Upper lobe of right lung (tissue), 1 donor: ENCODE measurements at regions not wholly inside any gene's neighbourhood (a gene's known extent, or its start where the extent isn't known, plus 50 kb on each side); places are given as distances from the start of the nearest gene placed in this dataset.

Source experiments
- ATAC-seq: fragments of 200-7000 bp; cut with Tn5 transposase; one replicate; pipeline ENCODE4 v1.9.1; 2020; ENCODE audit warnings: mild to moderate bottlenecking, moderate library complexity
- DNase-seq: peaks from one replicate; pipeline ENCODE4 v3.0.0-alpha.2; 2020
- H3K27ac ChIP-seq: fragments of 200-600 bp; one replicate; pipeline ENCODE4 v1.8.0; 2022
- H3K27me3 ChIP-seq: fragments of 200-600 bp; one replicate; pipeline ENCODE4 v1.8.0; 2022; ENCODE audit warnings: mild to moderate bottlenecking
- H3K36me3 ChIP-seq: fragments of 200-600 bp; one replicate; pipeline ENCODE4 v1.8.0; 2022
- H3K4me1 ChIP-seq: fragments of 200-600 bp; one replicate; pipeline ENCODE4 v1.8.0; 2022
- H3K4me3 ChIP-seq: fragments of 200-600 bp; one replicate; pipeline ENCODE4 v1.8.0; 2022; ENCODE audit warnings: mild to moderate bottlenecking
- H3K9me3 ChIP-seq: fragments of 200-600 bp; one replicate; pipeline ENCODE4 v1.8.0; 2022
- intact Hi-C: fragments of 100-400 bp; cut with DNase I; formaldehyde crosslinking; loops from one replicate; pipeline ENCODE4 v1.11.0; 2022
- TF ChIP-seq, protein P1 (sequence below): fragments of 200-600 bp; IDR thresholded peaks from one replicate; pipeline ENCODE4 v1.8.0; 2022; ENCODE audit warnings: antibody characterized with exemption
- donor health status: DM: no; HTN: yes; CAD: no; lungs with severe emphysema.

DNA sequence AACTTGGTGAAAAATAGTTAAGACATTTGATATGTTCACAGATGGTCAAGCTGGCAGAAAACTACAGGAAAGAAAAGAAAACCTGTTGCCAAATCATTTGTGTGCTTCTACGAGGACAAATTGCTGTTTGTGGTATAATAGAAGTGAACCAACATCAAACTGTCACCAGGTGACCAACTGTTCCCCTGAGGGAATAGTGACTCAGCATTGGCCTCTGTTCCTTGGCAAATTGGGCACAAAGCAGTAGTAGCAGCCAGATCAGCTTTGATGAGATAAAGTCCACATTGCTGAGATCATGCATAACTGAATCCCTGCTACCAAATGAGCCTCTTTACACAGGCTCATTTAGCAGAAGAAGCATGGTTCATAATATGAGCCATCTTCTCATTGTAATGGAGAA is 103.5 kb downstream of the POSTN start:
- TF ChIP-seq, protein P1, sequence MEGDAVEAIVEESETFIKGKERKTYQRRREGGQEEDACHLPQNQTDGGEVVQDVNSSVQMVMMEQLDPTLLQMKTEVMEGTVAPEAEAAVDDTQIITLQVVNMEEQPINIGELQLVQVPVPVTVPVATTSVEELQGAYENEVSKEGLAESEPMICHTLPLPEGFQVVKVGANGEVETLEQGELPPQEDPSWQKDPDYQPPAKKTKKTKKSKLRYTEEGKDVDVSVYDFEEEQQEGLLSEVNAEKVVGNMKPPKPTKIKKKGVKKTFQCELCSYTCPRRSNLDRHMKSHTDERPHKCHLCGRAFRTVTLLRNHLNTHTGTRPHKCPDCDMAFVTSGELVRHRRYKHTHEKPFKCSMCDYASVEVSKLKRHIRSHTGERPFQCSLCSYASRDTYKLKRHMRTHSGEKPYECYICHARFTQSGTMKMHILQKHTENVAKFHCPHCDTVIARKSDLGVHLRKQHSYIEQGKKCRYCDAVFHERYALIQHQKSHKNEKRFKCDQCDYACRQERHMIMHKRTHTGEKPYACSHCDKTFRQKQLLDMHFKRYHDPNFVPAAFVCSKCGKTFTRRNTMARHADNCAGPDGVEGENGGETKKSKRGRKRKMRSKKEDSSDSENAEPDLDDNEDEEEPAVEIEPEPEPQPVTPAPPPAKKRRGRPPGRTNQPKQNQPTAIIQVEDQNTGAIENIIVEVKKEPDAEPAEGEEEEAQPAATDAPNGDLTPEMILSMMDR = no peak
- Histone ChIP-seq H3K4me3 (no peak overlapping the region), H3K27ac (no peak overlapping the region), H3K36me3 (no peaks in the 10 kb centered on the region), H3K9me3 (no peaks in the 10 kb centered on the region), H3K27me3 (no peaks in the 10 kb centered on the region), H3K4me1 (no peaks in the 10 kb centered on the region)
- intact Hi-C loops = no loop called here
- DNase-seq (no peak), ATAC-seq (no peak)

DNA sequence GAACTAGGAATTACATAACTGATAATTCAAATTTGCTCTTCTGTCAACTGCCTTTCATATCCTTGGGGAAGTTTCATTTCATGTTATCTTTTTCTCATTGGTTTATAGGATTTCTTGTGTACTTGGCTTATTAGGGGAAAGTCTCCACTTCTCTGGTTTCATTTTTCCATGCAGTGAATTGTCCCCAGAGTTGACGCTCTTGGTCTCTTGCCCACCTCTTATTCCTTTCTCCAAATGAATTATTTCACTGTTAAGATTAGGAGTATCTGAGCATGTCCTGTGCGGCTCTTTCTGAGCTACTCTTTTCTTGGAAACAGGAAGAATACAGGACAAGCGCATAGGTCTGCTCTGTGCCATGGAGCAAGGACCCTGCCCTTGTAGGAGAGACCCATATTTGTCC is 104.8 kb downstream of the POSTN start:
- DNase-seq (no peak), ATAC-seq (no peak)
- H3K27me3 ChIP-seq = no peaks in the 10 kb centered on the region
- no peaks in the 10 kb centered on the region for H3K9me3 ChIP-seq
- no peak overlapping the region for H3K27ac ChIP-seq
- no peaks in the 10 kb centered on the region for H3K4me1 ChIP-seq
- H3K36me3 ChIP-seq = no peaks in the 10 kb centered on the region
- TF ChIP-seq, protein P1 = no peak
- intact Hi-C loops = no loop called here
- H3K4me3 ChIP-seq = no peak overlapping the region

DNA sequence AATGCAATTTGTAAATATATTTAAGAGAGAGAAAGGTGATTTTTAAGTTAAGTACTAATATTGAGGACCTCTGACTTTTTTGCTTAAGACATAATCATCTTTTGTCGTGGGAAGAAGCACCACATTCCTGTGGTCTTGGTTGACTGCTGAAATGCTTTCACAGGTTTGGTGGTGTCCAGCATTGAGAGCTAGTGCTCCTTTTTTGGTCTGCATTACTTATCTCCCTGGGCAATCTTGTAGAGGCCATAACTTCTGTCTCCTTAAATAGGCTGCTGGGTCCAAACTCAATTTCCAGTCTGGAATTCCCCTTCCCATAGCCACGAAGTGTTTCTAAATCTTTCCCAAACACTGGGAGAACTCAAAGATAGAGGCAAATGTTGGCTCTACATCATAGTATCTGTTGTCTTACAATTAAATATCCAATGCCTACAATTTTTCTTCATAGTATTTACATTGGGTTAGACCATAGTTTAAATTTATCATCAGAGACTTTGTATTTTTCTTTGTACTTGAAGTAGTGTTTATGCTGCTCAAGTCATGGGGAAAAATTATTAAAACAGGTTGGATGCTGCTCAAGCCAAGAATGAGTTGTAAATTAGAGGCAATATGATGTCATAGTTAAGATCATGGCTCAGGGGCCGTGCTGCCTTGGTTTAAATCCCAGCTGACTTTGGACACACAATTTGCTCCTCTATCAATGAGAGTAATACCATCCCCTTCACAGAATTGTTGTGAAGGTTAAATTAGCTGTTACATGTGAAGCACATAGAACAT is 105.6 kb downstream of the POSTN start:
- Histone ChIP-seq H3K4me1 (no peaks in the 10 kb centered on the region), H3K36me3 (no peaks in the 10 kb centered on the region), H3K9me3 (no peaks in the 10 kb centered on the region), H3K27me3 (no peaks in the 10 kb centered on the region), H3K27ac (no peak overlapping the region), H3K4me3 (no peak overlapping the region)
- no peak for DNase-seq
- TF ChIP-seq, protein P1 = no peak
- intact Hi-C loops = no loop called here
- ATAC-seq = no peak

DNA sequence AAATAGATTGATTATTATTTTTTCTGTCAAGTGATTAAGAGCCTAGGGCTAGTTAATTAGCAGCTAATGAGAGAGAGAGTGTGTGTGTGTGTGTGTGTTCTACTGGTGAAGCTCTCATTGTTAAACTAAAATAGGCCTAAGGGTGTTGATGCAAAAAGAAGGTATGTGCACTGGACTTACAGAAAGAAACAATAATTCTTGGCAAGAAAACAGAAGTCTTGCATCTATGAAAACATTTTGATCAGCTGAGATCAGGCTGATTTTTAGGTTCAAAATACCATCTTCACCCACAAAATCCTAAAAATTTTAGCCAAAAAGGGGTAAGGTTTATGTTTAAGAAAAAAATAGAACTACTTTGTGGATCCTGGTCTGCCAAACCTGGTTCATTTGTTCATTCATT is 106.5 kb downstream of the POSTN start:
- H3K27ac ChIP-seq = no peak overlapping the region
- H3K27me3 ChIP-seq = no peaks in the 10 kb centered on the region
- no peak for DNase-seq
- H3K4me3 ChIP-seq = no peak overlapping the region
- TF ChIP-seq, protein P1 = no peak
- intact Hi-C loops = no loop called here
- no peaks in the 10 kb centered on the region for H3K36me3 ChIP-seq
- ATAC-seq = no peak
- no peaks in the 10 kb centered on the region for H3K4me1 ChIP-seq
- H3K9me3 ChIP-seq = no peaks in the 10 kb centered on the region

DNA sequence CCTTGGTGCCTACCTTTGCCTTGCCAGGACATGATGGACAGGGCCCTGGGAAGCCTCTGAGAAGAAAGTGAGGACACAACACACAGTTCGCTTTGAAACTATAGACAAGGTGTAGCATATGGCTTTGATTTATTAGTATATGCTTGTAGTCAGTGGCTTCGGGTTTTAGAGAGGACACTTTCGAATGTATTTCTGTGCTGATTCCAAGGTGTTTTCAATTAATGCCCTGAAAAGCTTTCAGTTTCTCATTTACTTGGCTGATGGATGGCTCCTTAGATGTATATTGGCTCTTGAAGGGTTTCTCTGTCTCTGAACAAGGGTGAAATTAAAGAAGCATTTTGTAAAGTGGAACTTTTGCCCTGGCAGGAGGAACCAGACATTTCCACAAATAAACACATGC is 106.9 kb downstream of the POSTN start:
- intact Hi-C loops = no loop called here
- no peaks in the 10 kb centered on the region for H3K36me3 ChIP-seq
- no peaks in the 10 kb centered on the region for H3K9me3 ChIP-seq
- ATAC-seq (no peak), DNase-seq (no peak)
- no peaks in the 10 kb centered on the region for H3K4me1 ChIP-seq
- no peak overlapping the region for H3K27ac ChIP-seq
- no peak overlapping the region for H3K4me3 ChIP-seq
- H3K27me3 ChIP-seq = no peaks in the 10 kb centered on the region
- TF ChIP-seq, protein P1 = no peak
